NCI-H2227 (cell line): ENCODE measurements at regions not wholly inside any gene's neighbourhood (a gene's known extent, or its start where the extent isn't known, plus 50 kb on each side); places are given as distances from the start of the nearest gene placed in this dataset.
"Not testable (repeated sequence)": the region's sequence is repeated elsewhere in the genome, so short reads cannot be mapped to it uniquely, and the experiment has no call there.

Experiments used
- DNase-seq: peaks from one replicate; lab custom pipeline; 2025; ENCODE audit not compliant: unreplicated experiment; lab: John Stamatoyannopoulos, UW

DNA sequence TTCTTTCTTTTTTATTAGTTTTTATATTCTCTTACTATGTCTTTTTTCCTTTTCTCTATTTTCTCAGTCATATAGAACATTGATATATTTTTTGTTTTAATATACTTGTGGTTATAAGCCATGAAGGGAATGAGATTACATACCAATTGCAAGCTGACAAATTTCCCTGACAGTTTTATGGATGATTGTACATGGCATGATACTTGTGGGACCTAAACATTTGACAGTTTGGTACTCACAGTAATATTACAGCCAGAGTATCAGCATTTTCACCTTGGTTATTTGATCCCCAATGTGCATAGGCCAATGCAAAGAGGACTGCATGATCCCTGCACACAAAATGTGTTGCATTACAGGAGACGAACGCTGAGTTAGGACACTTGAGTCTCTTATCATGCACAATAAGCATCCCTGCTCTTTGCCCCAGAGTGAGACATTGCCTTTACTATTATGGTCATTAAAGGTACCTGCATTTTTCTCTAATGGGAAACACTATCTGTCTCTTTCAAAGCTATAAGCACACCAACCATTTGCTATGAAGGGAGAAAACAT, 713.4 kb upstream of the PCDH20 start:
- peak; percentile 21 for DNase-seq

DNA sequence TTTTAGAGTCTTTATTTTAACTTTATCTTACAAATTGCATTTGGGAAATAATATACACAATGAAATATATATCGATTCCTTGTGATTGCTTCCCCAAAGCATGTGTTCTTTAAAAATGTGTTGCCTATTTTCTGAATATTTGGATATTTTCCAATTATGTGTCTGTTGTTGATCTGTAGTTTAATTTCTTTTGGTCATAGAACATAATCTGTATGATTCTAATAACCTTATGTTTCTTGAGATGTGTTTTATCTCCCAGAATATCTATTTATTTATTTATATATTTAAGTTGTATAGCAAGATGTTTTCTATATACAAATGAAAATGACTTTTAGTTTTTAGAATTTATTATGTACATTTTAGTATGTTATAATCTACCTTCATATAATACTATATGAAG, 710.8 kb upstream of the PCDH20 start:
- DNase-seq = no peak

DNA sequence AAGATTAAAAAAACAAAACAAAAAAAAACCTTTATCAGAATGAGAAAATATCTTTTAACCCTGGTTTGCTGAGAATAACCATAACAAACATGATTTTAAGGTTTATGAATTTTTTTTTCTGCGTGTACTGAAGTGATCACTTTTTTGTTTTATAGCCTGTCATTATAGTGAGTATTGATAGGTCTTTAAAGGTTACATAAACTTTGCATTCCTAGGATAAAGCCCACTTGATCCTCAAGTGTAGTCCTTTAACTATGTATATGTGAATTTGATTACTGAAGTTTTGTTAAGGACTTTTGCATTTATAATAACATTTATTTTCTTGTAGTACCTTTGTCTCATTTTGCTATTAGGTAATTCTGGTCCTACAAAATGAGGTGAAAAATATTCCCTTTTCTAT, 709.8 kb upstream of the PCDH20 start:
- DNase-seq = no peak

DNA sequence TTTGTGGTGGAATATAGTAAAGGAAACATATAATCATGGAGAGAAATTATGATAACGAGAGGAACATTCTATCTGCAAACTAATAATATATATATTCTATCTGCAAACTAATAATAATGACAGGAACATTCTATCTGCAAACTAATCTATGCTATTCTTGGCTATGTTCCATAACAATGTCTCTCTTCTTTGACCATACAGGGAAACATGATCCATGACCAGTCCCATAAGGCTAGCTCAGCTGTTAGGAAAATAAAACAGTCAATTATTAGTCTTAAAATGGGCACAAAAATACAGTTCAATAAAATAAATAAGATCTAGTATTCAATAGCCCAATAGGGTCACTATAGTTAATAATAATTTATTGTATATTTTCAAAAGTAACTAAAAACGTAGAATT, 707.8 kb upstream of the PCDH20 start:
- no peak for DNase-seq

DNA sequence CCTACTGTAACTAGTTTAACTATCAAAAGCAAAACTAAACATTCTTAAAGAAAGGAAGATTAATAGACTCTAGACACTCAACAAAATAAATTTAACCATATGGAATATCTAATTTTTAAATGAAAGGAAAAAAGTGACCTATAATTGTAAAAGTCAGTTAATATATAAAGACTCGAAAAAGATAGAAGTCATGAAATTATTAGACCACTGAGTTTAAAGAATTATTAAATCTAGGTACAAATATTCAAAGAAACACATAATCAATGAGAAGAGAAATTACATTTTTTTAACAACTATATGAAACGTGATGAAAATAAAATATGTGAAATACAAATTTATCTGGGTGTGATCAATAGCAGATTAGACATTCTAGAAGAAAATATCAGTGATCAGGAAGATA, 706.8 kb upstream of the PCDH20 start:
- no peak for DNase-seq

DNA sequence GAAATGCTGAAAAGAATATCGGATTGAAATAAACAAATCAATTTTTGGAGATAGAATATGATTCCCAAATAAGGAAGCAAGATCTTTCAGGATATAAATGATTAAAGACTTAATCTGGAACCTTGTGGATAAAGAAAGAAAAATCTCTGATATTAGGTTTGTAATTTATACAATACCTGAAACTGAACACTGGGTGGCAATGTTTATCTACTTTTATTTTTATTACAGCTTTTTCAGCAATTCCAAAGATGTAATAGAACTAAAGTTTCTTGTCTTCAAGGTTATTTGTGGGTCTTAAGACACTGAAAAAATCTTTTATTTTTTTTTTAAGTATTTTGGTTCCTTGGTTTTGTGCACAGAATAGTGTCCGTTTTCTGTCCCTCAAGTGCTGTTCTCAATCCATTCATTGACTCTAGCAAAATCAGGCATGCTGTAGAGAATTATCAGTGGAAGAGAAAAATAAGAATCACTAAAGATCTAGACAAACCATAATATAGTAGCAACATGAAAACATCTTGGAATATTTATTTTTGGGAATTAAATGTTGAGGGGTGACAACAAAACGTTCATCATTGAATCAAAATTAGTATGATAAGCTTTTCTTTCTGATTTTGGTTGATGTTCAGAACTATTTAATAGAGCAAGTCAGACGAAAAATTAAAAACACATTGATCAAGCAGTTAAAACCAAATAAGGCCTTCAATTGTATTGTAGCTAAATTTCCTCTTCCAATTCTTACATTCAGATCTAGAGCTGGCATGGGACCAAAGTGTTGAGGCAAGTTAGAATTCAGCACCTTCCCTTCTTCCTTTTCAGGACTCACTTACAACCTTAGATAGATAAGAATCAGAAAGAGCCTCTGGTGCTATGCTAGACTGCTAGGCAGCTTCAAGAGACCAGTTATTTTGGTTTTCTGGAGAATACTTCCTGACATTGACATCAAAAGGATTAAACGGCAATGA, 704.4 kb upstream of the PCDH20 start:
- DNase-seq = peak; percentile 28

DNA sequence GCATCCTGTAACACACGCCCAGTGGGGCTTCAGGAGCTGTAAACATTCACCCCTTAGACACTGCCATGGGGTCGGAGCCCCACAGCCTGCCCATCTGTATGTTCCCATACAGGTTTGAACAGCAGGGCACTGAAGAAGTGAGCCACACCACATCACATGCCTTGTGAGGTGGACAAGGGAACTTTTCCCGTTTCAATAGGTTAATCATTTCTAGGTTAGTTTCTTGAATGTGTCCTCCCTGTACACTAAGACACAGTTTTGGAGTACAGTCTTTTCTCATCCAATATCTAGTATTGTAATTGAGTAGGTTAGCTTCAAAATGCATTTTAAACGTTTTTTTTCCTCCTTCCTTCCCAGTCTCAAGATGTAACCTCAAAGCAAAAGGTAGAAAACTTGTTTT, 700.2 kb upstream of the PCDH20 start:
- no peak for DNase-seq

DNA sequence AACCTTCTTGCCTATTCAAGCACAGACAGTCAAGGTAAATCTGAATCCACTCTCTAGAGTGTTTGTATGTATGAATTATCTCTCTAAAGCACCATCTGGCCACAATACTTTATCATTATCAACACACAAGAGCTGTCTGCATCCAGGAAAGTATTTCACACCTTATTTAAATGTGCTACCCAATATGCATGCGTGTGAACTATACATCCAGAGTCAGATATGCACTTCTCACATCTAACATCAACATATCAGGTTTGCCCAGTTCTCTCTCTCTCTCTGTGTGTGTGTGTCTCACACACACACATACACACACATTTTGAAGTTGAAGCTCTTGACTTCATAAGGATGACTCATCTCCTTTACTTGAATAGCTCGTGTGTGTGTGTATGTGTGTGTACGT, 697.5 kb upstream of the PCDH20 start:
- DNase-seq = no peak

DNA sequence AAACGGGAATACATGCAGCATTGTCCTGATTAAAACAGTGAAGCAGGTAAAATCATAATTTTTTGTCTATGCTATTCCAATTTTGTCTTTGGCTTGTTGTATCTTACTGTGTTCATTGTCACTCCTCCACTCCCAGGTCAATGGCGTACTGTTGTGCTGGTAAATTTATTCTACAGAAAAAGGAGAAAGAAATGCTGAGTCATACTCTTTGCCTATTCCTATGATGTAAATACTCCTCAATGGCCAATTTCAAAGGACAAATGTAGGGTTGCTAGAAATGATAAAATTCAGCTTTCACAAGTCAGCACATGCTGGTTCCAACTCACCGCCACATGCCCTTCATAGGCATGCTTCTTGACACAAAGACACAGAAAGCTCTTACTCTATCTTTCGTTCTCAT, 694.4 kb upstream of the PCDH20 start:
- DNase-seq = no peak

DNA sequence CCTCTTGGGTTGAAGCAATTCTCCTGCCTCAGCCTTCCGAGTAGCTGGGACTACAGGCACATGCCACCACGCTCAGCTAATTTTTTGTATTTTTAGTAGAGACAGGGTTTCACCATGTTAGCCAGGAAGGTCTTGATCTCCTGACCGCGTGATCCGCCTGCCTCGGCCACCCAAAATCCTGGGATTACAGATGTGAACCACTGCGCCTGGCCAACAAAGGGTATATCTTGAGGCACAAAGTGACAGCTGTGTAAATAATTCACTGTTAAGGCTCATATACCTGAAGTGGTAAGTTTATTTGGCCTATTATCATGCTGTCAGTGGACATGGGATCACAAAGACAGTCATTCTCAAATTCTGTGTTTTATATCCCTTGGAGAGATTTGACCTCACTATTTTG, 688.5 kb upstream of the PCDH20 start:
- DNase-seq = not testable (repeated sequence)

DNA sequence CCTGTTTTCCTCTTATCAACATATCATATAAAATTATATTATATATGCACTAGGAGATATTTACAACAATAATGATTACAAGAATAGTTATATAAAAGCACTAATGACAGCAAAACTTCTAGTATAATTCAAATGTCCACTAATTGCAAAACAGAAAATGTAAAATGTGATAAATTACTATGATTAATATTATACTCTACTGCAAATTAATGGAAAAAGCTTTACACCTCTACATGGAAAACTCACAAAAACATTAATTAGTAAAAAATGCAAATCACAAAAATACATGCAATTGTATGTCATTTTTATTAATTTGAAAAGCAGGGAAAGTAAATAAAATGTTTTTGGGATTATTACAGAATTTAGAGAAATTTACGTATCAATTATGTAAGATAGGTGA, 681.0 kb upstream of the PCDH20 start:
- DNase-seq = no peak

DNA sequence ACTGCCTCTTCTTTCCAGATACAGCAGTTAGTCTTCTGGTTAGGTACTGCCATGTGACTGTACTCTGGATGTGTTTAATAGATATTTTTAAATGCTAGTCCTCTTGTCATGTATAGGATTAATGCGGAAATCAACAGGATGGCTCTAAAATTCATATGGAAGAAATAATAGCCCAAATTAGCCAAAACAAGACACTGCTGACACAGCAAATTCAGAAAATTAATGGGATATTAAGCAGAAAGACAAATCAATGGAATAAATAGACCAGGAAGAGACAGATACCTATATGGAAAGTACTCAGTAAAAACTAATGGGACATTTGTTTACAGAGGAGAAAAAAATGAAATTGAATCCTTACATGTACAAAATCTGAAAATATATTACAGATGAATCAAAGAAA, 679.3 kb upstream of the PCDH20 start:
- no peak for DNase-seq

DNA sequence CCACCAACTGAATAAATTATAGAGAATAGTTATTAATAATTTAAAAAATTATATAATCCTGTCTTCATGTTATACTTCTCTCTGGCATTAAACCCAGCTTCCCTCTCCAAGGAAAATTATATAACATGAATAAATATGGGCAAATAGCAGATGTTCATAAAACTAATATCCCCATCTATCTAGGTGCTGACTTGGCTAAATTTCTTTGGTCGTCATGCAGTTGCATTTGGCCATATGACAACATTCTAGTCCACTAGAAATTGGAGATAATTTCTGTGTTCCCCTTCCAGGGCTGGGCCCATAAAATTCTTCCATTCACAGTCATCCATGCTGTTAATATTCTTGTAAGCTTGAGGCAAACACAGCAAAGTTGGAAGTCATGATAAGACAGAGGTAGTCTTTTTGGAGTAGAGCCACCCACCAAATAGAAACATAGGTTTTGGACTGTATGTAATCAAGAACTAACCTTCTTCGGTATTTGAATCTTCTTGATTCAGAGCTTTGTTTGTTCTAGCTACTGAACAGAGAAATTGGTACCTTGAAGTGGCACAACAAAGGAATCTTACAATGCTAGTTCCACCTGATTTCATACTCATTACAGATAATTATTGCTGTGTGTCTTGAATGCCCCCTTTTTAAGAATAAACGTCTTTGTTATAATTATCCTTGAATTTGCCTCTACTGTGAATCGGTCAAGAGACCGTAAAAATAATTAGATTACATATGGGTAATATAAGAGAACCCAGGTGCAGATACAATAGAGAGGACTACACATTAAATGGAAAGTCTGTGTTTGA, 678.5 kb upstream of the PCDH20 start:
- DNase-seq = peak; percentile 32

DNA sequence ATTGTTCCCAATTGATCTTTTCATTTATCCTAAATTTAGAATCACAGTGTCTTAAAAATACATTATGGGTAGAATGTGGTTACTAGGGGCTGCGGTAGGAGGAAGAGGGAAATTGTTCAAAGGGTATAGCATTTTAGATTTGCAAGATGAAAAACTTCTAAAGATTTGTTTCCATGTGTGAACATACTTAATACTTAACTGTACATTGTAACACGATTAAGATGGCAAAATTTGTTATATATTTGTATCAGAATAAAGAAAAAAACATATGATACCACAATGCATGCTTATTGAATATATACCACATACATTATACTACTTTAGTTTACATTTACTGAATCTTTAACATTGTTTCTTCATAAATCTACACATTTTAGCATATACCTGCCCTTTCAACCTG, 677.3 kb upstream of the PCDH20 start:
- no peak for DNase-seq

DNA sequence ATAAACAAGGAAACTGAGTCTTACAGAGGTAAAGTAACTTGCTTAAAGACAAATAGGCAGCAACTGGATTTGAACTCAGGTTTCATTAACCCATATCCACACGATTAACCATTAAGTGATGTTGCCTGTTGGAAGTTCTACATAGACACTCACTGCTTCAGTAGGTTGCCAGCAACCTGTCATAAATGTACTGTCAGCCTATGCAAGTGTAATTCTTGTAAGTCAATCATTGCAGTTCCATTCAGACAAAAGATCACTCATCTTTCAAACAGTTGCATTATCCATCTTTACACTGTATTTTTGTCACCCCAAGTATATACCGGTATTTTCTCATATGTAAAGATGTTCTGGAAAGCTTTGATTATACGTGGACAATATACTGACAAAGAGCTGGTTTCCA, 676.9 kb upstream of the PCDH20 start:
- DNase-seq = no peak

DNA sequence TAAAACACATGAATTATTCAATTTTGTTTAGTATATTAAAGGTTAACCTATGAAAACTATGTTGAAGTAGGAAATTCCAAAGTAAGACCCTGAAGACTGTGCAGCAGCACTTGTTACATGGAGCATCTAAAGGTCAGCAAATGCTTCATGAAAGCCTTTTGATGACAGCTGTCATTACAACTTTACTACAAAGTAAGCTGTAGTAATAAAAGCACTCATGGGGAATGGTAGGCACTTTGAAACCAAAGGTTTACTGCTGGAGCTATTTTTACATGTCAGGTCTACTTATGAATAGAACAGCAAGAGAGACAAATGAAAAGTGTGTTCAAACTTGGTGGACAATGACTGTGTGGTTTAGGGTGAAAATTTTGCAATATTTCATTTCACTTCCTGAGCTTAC, 672.5 kb upstream of the PCDH20 start:
- DNase-seq = peak; percentile 0

DNA sequence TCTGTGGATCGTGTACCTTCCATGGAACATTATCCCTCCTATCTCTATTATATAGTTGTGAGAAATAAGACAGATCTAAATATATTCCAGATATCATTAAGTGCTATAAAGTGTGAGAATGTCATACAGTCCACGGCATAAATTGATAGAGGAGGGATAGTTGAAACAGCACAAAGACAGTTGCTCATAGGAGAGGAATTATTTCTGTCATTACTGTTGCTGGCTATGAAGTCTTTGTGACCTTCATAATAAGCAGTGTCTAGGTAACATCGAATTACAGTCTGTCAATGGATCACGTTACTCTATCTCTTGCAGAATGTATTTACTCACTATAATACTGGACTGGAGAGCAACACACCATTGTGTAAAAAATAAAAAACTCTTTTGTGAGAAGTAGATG, 671.5 kb upstream of the PCDH20 start:
- peak; percentile 16 for DNase-seq

DNA sequence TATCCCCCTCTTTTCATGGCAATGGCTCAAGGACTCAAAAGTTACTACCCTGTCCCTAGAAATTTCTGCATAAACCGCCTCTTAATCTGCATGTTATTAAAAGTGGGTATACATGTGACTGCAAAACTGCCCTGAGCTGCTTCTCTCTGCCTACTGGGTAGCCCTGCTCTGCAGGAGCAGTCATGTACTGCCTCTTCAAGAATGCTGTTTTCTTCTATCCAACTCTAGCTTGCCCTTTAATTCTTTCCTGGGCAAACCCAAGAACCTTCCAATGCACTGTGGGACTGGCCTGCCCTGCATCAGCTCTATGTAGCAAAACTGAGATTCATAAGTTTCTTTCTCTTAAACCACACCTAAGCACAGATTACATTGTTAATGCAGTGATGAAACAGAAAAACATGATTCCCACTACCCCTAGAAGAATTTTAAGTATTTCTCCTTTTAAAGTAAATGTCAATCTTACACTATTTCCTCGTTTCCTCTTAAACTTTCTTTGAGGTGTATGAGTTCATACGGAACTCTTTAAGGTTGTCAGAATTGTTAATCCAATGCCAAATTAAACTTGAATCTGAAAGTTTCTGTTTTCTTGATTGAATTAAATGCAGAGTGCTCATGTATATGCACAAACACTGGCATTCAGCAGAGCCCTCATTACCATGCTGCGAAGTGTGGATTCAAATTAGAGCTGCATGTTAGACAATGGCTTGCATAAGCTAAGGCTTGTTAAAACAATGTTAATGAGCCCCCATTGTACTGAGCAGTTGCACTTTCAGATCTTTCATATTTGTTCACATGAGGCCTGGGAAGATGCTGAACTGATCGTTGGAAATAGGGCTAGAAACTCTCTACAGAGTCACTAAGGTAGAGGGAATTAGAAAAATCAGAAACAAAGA, 669.9 kb upstream of the PCDH20 start:
- no peak for DNase-seq

DNA sequence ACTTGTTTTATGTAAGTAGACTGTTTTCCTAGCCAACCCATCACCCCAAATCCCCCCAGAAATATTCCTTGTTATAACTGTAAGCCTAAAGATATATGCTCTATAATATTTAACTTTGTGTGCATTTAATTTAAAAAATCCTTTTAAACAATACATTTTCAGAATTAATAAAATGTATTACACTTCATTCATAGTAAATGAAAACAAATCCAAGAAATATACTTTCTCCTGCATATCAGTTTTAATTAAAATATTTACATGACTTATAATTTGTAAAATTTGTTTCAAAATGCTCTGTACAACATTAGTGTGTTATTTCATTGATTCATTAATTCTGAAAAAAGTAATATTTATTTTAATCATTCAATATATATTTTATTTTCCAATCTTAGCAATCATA, 669.1 kb upstream of the PCDH20 start:
- no peak for DNase-seq

DNA sequence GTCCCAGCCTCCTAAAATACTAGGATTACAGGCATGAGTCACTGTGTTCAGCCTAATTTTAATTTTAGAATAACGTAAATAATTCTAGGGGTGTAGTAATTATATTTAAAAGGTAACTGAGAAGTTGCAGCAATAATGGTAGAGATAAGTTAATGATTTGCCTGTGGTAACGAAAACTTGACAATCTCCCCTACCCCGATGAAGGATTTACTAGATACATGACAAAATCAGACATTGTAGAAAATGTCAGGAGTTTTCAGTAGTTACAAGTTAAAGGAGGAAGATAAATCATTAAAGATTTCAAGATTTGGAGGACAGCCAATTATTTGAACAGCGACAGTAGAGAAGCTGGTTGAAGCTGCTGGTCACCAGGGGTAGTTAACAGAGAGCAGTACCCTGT, 652.2 kb upstream of the PCDH20 start:
- no peak for DNase-seq

DNA sequence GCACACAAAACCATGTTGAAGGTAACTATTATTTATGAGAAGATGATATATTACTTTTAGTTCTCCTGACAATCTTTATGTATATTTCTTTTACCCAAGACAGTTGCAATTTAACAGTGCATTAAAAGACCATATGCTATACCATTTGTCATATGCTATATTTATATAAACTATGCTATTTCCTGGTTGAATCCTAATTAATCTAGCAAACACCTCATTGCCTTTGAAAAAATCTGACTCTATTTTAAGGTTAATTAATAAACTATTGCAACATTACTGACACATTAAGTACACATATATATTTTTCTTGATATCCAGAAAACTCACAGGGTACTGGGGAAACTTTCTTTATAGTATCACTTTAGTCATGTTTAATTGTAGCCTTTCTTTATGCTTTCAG, 649.4 kb upstream of the PCDH20 start:
- no peak for DNase-seq
